Left kidney (tissue), 1 donor: ENCODE measurements at regions not wholly inside any gene's neighbourhood (a gene's known extent, or its start where the extent isn't known, plus 50 kb on each side); places are given as distances from the start of the nearest gene placed in this dataset.

Experiments used
- DNase-seq: peaks from one replicate; pipeline ENCODE4 v3.0.0-alpha.2; 2013

GRCh38 chr10:10396601-10397000 lies 621.1 kb upstream of the CELF2 start:
- no peak for DNase-seq

DNA sequence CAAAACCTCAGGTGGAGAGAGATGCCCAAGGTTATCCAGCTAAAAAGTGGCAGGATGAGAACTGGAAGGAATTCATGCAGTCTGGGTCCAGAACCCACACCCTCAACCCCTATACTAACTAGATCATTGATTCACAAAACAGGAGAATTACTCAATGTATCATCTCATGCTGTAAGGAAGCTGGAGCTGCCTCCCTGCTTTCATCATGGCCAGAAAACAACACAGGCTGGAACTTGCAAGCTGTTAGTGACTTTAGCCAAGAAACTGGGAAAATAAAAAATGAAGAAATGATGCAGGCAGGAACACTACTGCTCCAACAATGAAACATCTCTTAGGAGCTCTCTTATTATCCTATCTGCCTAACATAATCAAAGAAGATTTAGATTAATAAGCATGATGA lies 619.8 kb upstream of the CELF2 start:
- DNase-seq = no peak

GRCh38 chr10:10403762-10404161 lies 613.9 kb upstream of the CELF2 start:
- no peak for DNase-seq

GRCh38 chr10:10417671-10418070 lies 600.0 kb upstream of the CELF2 start:
- no peak for DNase-seq

GRCh38 chr10:10418387-10418786 lies 599.3 kb upstream of the CELF2 start:
- no peak for DNase-seq

DNA sequence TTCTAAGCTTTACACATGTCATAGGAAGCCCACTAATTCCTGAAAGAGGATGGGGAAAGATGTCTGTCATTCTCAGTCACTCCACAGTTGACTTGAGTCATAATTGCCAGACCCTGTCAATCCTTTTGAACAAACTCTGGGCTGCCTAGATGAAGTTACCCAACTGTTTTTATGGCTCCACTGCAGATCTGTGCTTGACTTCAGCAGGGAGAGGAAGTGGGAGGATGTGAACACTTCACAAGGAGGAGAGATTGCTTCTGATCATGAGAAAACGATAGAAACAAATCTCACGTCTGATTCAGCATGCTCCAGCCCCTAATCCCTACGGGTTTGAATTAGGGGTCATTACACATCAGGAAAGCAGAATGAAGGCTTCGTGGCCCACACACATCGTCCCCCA lies 596.6 kb upstream of the CELF2 start:
- no peak for DNase-seq

DNA sequence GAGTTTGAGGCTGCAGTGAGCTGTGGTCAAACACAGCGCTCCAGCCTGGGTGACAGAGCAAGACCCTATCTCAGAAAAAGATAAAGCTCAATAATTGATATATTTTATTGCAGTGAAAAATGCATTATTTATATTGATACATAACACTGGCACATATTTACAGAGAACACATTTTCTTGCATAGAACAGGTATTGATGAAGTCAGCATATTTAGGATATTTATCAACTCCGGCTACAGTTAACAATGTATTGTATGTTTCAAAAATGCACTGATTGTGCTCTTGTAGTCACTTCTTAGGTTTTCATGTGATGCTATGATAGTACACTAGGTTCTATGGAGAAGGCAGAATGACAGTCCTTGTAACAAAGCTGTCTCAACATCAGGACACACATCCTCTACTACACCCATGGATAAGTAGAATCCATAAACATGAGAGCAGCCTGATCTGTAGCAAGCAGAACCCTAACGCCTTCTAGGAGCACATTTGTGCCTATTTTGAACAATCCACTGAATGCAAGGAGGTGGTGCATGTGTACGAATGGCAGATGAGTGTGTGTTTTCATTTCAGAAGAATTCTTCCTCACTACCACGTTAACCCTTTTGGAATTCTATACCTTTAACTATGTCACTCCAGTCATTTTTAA lies 586.1 kb upstream of the CELF2 start:
- DNase-seq = no peak

DNA sequence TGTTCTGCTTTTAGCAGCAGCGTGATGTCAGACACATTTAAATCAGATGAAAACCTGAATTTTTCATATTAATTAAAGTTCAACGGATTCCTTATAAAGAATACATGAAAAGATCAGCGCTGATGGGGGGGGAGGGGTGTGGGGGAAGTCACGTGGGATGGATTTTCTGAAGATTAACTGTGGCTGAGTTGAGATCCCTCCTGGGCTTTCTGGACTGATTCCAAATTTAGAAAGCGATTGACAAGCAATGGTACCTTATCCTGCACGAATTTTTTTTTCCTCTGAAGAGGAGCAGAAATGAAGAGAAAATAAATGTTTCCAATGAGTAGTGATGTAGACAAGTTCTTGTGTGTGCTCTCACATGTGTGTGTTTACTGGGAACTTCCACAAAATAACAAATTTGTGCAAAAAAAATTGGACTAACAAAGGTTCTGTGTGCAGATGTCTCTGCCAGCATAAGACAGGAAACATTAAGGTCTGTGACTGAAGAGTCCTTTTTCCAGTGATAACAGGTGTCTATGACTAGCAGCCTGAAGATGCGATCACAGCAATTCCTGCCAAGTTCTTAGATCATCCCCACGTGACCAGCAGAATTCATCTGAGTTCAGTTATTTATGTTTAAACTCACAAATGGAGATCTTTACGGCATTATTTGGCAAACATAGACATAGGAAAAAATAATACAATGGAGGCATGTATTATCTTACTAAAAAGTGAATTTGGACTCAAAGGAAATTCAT lies 585.2 kb upstream of the CELF2 start:
- no peak for DNase-seq

DNA sequence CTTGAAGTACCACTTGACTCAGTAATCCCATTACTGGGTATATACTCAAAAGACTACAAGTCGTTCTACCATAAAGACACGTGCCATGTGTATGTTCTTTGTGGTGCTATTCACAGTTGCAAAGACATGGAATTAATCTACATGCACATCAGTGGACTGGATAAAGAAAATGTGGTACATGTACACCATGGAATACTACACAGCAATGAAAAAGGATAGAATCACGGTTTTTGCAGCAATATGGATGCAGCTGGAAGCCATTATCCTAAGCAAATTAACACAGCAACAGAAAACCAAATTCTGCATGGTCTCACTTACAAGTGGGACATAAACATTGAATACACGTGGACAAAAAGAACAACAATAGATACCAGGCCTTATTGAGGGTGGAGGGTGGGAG lies 583.4 kb upstream of the CELF2 start:
- no peak for DNase-seq

GRCh38 chr10:10437886-10438285 lies 579.8 kb upstream of the CELF2 start:
- no peak for DNase-seq

DNA sequence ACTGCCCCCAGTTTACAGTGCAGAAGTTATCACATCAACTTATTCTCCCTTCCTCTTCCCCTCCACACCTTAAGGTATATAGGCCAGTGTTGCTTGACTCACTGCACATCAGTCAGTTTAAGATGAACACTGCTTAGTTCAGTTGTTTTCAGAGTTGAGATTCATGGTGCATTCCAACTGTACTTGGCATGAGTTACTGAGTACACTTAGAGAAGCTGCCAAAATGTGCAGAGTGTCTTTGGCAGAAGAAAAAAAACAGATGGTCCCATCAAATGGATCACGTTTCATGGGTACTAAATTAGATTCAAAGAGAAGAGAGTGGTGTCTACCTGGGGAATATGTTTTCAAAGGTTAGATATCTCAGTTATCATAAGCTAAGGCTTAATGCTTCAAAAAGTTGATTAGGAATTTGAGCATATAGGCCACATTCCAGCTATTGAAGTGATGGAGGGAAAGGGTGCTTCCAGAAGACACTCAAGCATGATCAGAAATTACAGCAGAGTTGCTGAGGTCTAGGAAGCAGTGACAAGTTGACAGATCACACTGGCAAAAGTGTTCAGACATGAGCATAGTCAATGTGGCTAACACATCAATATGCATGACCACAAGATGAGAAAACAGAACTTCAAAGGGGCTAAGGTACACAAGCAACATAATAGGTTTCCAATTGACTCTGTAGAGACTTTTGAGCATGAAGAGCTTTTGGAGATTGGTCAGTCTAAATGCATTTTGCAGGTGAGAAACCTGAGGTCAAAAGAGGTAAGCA lies 579.2 kb upstream of the CELF2 start:
- DNase-seq = no peak

GRCh38 chr10:10456856-10457255 lies 560.8 kb upstream of the CELF2 start:
- DNase-seq = no peak

- no peak for DNase-seq
Measured at GRCh38 chr10:10460451-10460850, 557.2 kb upstream of the CELF2 start.

DNA sequence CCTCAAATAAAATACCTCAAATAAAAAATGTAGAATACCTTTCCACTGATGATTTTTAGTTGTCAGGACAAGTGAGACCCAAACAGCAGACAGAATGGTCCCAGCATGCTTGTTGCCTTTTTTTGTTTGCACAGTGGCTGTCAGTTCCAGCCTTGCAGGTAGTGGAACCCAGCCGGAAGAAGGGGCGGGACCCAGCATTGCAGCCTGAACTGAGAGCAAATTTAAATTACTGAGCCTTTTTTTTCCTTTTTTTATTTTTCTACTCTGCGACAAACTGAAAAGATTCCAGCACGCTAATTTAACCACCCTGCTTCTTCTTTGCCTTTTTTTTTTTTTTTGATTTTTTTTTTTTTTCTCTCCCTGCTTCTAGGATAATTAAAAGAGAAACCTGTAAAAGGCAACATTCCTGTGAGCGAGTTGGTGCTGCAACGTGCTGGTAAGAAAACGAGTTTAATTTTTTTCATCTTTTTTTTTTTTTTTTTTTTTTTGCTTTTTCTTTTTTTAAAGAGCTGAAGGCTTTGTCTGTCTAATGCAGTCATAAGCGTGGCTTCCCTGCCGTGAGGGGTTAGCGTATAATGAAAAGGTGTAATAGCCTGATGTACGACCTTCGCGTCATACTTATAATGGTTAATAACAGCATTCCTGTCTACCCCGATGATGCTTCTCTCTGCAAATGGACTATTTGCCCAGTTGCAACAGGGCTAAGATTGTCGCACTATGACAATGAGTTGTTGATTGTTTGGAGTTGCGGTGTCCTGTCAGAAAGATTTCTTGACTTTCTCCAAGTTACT lies 555.3 kb upstream of the CELF2 start:
- DNase-seq = no peak

DNA sequence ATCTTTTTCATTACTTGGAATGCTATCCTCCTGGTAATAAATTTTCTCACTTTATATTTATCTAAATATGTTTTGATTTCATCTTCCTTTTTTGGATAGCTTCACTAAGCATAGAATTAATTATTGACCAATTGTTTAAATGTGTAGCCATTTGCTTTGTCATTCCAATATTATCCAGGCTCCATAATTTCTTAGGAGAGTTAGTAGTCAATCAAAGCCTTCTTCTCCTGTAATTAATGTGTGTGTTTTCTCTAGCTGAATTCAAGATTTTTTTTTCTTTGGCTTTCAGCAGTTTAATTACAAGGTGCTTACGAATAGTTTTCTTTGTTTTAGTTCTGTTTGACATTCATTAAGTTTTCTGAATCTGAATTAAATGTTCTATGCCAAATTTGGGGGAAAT lies 545.9 kb upstream of the CELF2 start:
- no peak for DNase-seq

- DNase-seq = no peak
Measured at GRCh38 chr10:10475812-10476211, 541.9 kb upstream of the CELF2 start.

- DNase-seq = no peak
Measured at GRCh38 chr10:10477844-10478243, 539.8 kb upstream of the CELF2 start.

GRCh38 chr10:10479465-10479864 lies 538.2 kb upstream of the CELF2 start:
- DNase-seq = no peak

- no peak for DNase-seq
Measured at GRCh38 chr10:10482613-10483012, 535.1 kb upstream of the CELF2 start.

GRCh38 chr10:10489076-10489475 lies 528.6 kb upstream of the CELF2 start:
- no peak for DNase-seq

DNA sequence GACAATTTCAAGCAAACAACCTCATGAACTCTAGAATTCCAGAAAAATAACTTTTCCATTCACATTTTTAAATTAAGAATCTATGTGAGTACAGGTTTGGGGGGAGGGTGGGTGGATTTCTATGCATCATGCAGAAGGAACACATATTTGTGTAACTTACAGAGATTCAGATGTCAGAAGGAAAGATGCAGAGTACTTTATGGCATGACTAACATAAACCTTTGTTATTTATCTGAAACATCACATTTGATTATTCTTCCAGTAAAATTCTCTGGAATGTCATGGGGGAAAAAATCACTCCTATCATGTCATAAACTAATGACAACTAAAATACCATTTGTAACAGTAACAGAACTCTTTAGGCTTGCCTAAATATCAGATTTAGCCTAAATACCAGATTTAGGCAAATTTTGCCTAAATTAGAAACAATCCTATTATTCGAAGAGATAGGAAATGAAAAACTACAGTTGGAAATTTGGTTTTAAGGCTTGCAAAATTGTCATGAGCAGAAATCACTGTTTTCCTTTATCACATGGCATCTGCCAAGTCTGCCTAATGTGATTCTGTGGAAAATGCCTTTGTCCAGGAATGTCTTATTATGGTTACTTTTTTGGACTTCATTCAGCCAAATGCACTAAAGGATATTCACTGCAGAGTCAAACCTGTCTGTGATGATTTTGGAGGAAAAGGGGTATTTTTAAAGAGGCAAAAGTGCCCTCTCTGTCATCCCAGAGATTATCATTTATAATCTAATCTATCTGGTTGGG lies 527.7 kb upstream of the CELF2 start:
- no peak for DNase-seq

GRCh38 chr10:10490581-10490980 lies 527.1 kb upstream of the CELF2 start:
- no peak for DNase-seq
